ENCODE measurements at regions not wholly inside any gene's neighbourhood (a gene's known extent, or its start where the extent isn't known, plus 50 kb on each side); places are given as distances from the start of the nearest gene placed in this dataset.

- no peak overlapping the region for H3K27ac Mint-ChIP-seq (ENCODE audit: unreplicated experiment)
- TF ChIP-seq CTCF (IDR thresholded peaks at IDR 0.05; ENCODE audit: unreplicated experiment): no peak
- H3K27me3 Mint-ChIP-seq (ENCODE audit: unreplicated experiment): no peaks in the 10 kb centered on the region
- no peak overlapping the region for H3K4me3 Mint-ChIP-seq (ENCODE audit: unreplicated experiment)
- DNase-seq (ENCODE audit: low spot score): no peak
- no peaks in the 10 kb centered on the region for H3K36me3 Mint-ChIP-seq (ENCODE audit: low read depth, unreplicated experiment)
- H3K4me1 Mint-ChIP-seq (ENCODE audit: unreplicated experiment): peaks cover 6% of the 10 kb centered on the region
- H3K9me3 Mint-ChIP-seq (ENCODE audit: unreplicated experiment): no peaks in the 10 kb centered on the region
These were observed 73.2 kb upstream of the GPR158 start for GRCh38 chr10:25101461-25102146.

GRCh38 chr10:25102147-25102822 lies 72.5 kb upstream of the GPR158 start:
- Mint-ChIP-seq H3K36me3 (ENCODE audit: low read depth, unreplicated experiment) (no peaks in the 10 kb centered on the region), H3K4me3 (ENCODE audit: unreplicated experiment) (no peak overlapping the region), H3K4me1 (ENCODE audit: unreplicated experiment) (peaks cover 6% of the 10 kb centered on the region)

GRCh38 chr10:25103703-25104102 lies 71.1 kb upstream of the GPR158 start:
- Mint-ChIP-seq H3K27me3 (ENCODE audit: unreplicated experiment) (no peaks in the 10 kb centered on the region), H3K9me3 (ENCODE audit: unreplicated experiment) (no peaks in the 10 kb centered on the region), H3K4me1 (ENCODE audit: unreplicated experiment) (peaks cover 6% of the 10 kb centered on the region), H3K27ac (ENCODE audit: unreplicated experiment) (no peak overlapping the region), H3K4me3 (ENCODE audit: unreplicated experiment) (no peak overlapping the region), H3K36me3 (ENCODE audit: low read depth, unreplicated experiment) (no peaks in the 10 kb centered on the region)
- no peak for DNase-seq (ENCODE audit: low spot score)
- no peak for TF ChIP-seq CTCF (IDR thresholded peaks at IDR 0.05; ENCODE audit: unreplicated experiment)

More at GRCh38 chr10:25102147-25102822, 72.5 kb upstream of the GPR158 start:
- no peak for DNase-seq (ENCODE audit: low spot score)
- no peaks in the 10 kb centered on the region for H3K9me3 Mint-ChIP-seq (ENCODE audit: unreplicated experiment)
- no peak overlapping the region for H3K27ac Mint-ChIP-seq (ENCODE audit: unreplicated experiment)
- no peak for TF ChIP-seq CTCF (IDR thresholded peaks at IDR 0.05; ENCODE audit: unreplicated experiment)
- no peaks in the 10 kb centered on the region for H3K27me3 Mint-ChIP-seq (ENCODE audit: unreplicated experiment)

- no peak overlapping the region for H3K27ac Mint-ChIP-seq (ENCODE audit: unreplicated experiment)
- no peak for DNase-seq (ENCODE audit: low spot score)
- no peak overlapping the region for H3K4me3 Mint-ChIP-seq (ENCODE audit: unreplicated experiment)
- no peaks in the 10 kb centered on the region for H3K27me3 Mint-ChIP-seq (ENCODE audit: unreplicated experiment)
- no peak for TF ChIP-seq CTCF (IDR thresholded peaks at IDR 0.05; ENCODE audit: unreplicated experiment)
- H3K36me3 Mint-ChIP-seq (ENCODE audit: low read depth, unreplicated experiment): no peaks in the 10 kb centered on the region
- H3K9me3 Mint-ChIP-seq (ENCODE audit: unreplicated experiment): no peaks in the 10 kb centered on the region
- H3K4me1 Mint-ChIP-seq (ENCODE audit: unreplicated experiment): peaks cover 6% of the 10 kb centered on the region
These were observed 70.4 kb upstream of the GPR158 start for GRCh38 chr10:25104441-25104840.

- H3K36me3 Mint-ChIP-seq (ENCODE audit: low read depth, unreplicated experiment): no peaks in the 10 kb centered on the region
- no peak overlapping the region for H3K4me3 Mint-ChIP-seq (ENCODE audit: unreplicated experiment)
- H3K4me1 Mint-ChIP-seq (ENCODE audit: unreplicated experiment): peaks cover 6% of the 10 kb centered on the region
- TF ChIP-seq CTCF (IDR thresholded peaks at IDR 0.05; ENCODE audit: unreplicated experiment): no peak
- H3K9me3 Mint-ChIP-seq (ENCODE audit: unreplicated experiment): no peaks in the 10 kb centered on the region
- no peak for DNase-seq (ENCODE audit: low spot score)
- H3K27ac Mint-ChIP-seq (ENCODE audit: unreplicated experiment): no peak overlapping the region
- H3K27me3 Mint-ChIP-seq (ENCODE audit: unreplicated experiment): no peaks in the 10 kb centered on the region
These were observed 69.5 kb upstream of the GPR158 start for GRCh38 chr10:25105262-25105661.

Measured in endothelial cell (in vitro differentiated cells).